ENCODE measurements at regions not wholly inside any gene's neighbourhood (a gene's known extent, or its start where the extent isn't known, plus 50 kb on each side); places are given as distances from the start of the nearest gene placed in this dataset.

GRCh38 chr7:34382166-34382893 lies 275.7 kb upstream of the NPSR1 start:
- intact Hi-C loops (cut with DNase I) = no loop called here
- no peaks in the 10 kb centered on the region for H3K9me3 ChIP-seq
- no peaks in the 10 kb centered on the region for H3K4me1 ChIP-seq (replicated peaks)
- H3K36me3 ChIP-seq = no peaks in the 10 kb centered on the region
- H3K27ac ChIP-seq = no peak overlapping the region
- DNase-seq (ENCODE audit: low spot score) = no peak
- H3K27me3 ChIP-seq (replicated peaks; ENCODE audit: insufficient read depth) = no peaks in the 10 kb centered on the region
- 93% methylated on average over 4 of the region's 4 CpGs for WGBS
- no peak for TF ChIP-seq CTCF (IDR thresholded peaks at IDR 0.05)
- TF ChIP-seq POLR2AphosphoS5 (IDR thresholded peaks at IDR 0.05) = no peak
- TF ChIP-seq POLR2A (IDR thresholded peaks at IDR 0.05) = no peak
- H3K4me3 ChIP-seq = no peak overlapping the region

- Histone ChIP-seq H3K27me3 (replicated peaks; ENCODE audit: insufficient read depth) (no peaks in the 10 kb centered on the region), H3K27ac (no peak overlapping the region), H3K4me1 (replicated peaks) (no peaks in the 10 kb centered on the region), H3K9me3 (no peaks in the 10 kb centered on the region), H3K4me3 (no peak overlapping the region), H3K36me3 (no peaks in the 10 kb centered on the region)
- TF ChIP-seq CTCF (IDR thresholded peaks at IDR 0.05) = no peak
- TF ChIP-seq POLR2AphosphoS5 (IDR thresholded peaks at IDR 0.05) = no peak
- no peak for TF ChIP-seq POLR2A (IDR thresholded peaks at IDR 0.05)
- intact Hi-C loops (cut with DNase I) = no loop called here
- no peak for DNase-seq (ENCODE audit: low spot score)
- WGBS = 27% methylated on average over 1 of the region's 1 CpG
These were observed 272.6 kb upstream of the NPSR1 start for GRCh38 chr7:34385384-34385783.

- intact Hi-C loops (cut with DNase I) = no loop called here
- H3K27ac ChIP-seq = no peak overlapping the region
- no peak overlapping the region for H3K4me3 ChIP-seq
- no peaks in the 10 kb centered on the region for H3K4me1 ChIP-seq (replicated peaks)
- no peak for DNase-seq (ENCODE audit: low spot score)
- no peaks in the 10 kb centered on the region for H3K36me3 ChIP-seq
- no peaks in the 10 kb centered on the region for H3K27me3 ChIP-seq (replicated peaks; ENCODE audit: insufficient read depth)
- 88% methylated on average over 7 of the region's 7 CpGs for WGBS
- no peaks in the 10 kb centered on the region for H3K9me3 ChIP-seq
- TF ChIP-seq POLR2A (IDR thresholded peaks at IDR 0.05) (no peak), POLR2AphosphoS5 (IDR thresholded peaks at IDR 0.05) (no peak), CTCF (IDR thresholded peaks at IDR 0.05) (no peak)
These were observed 268.5 kb upstream of the NPSR1 start for GRCh38 chr7:34389332-34390078.

GRCh38 chr7:34390103-34390502 lies 267.9 kb upstream of the NPSR1 start:
- intact Hi-C loops (cut with DNase I) = no loop called here
- Histone ChIP-seq H3K9me3 (no peaks in the 10 kb centered on the region), H3K4me1 (replicated peaks) (no peaks in the 10 kb centered on the region), H3K27me3 (replicated peaks; ENCODE audit: insufficient read depth) (no peaks in the 10 kb centered on the region), H3K36me3 (no peaks in the 10 kb centered on the region), H3K27ac (no peak overlapping the region), H3K4me3 (no peak overlapping the region)
- TF ChIP-seq POLR2AphosphoS5 (IDR thresholded peaks at IDR 0.05) = no peak
- TF ChIP-seq CTCF (IDR thresholded peaks at IDR 0.05) = no peak
- TF ChIP-seq POLR2A (IDR thresholded peaks at IDR 0.05) = no peak
- DNase-seq (ENCODE audit: low spot score) = no peak
- 71% methylated on average over 1 of the region's 1 CpG for WGBS

GRCh38 chr7:34392972-34393371 lies 265.0 kb upstream of the NPSR1 start:
- TF ChIP-seq POLR2A (IDR thresholded peaks at IDR 0.05) (no peak), POLR2AphosphoS5 (IDR thresholded peaks at IDR 0.05) (no peak), CTCF (IDR thresholded peaks at IDR 0.05) (no peak)
- no peak for DNase-seq (ENCODE audit: low spot score)
- H3K27me3 ChIP-seq (replicated peaks; ENCODE audit: insufficient read depth) = no peaks in the 10 kb centered on the region
- no peaks in the 10 kb centered on the region for H3K9me3 ChIP-seq
- H3K36me3 ChIP-seq = no peaks in the 10 kb centered on the region
- no peak overlapping the region for H3K4me3 ChIP-seq
- H3K27ac ChIP-seq = no peak overlapping the region
- H3K4me1 ChIP-seq (replicated peaks) = no peaks in the 10 kb centered on the region
- intact Hi-C loops (cut with DNase I) = no loop called here

All from prostate gland (tissue), 2 donors.